IPS DF 6.9 (cell line): ENCODE measurements at regions not wholly inside any gene's neighbourhood (a gene's known extent, or its start where the extent isn't known, plus 50 kb on each side); places are given as distances from the start of the nearest gene placed in this dataset.
"Not testable (repeated sequence)": the region's sequence is repeated elsewhere in the genome, so short reads cannot be mapped to it uniquely, and the experiment has no call there.

Source experiments
- DNase-seq: peaks from one replicate; pipeline ENCODE4 v3.0.0-alpha.2; 2013; ENCODE audit warnings: low read depth, low spot score
- H3K27ac ChIP-seq: one replicate; pipeline ENCODE4 v1.5.1; 2013; ENCODE audit warnings: low read length, control low read depth
- H3K27me3 ChIP-seq: 2 replicates; pipeline ENCODE4 v1.6.1; 2013; ENCODE audit warnings: mild to moderate bottlenecking, low read length; ENCODE audit not compliant: control insufficient read depth, insufficient read depth
- H3K36me3 ChIP-seq: 2 replicates; pipeline ENCODE4 v1.6.1; 2013; ENCODE audit warnings: low read length; ENCODE audit not compliant: control insufficient read depth, insufficient read depth
- H3K4me1 ChIP-seq: 2 replicates; pipeline ENCODE4 v1.6.1; 2013; ENCODE audit warnings: low read length; ENCODE audit not compliant: control insufficient read depth, insufficient read depth
- H3K4me3 ChIP-seq: 2 replicates; pipeline ENCODE4 v1.5.1; 2013; ENCODE audit warnings: mild to moderate bottlenecking, low read length
- H3K9me3 ChIP-seq: 2 replicates; pipeline ENCODE4 v1.6.1; 2013; ENCODE audit warnings: low read length, inconsistent platforms; ENCODE audit not compliant: control insufficient read depth, insufficient read depth
- WGBS: extraction: QIAGEN DNeasy Blood & Tissue Kit; methylation state at CpG from one replicate; pipeline ENCODE4 v1.1.7; 2013; ENCODE audit warnings: mixed read lengths, missing lambda C conversion rate; ENCODE audit not compliant: insufficient read length, insufficient coverage; 5-methylcytosine and 5-hydroxymethylcytosine counted together

DNA sequence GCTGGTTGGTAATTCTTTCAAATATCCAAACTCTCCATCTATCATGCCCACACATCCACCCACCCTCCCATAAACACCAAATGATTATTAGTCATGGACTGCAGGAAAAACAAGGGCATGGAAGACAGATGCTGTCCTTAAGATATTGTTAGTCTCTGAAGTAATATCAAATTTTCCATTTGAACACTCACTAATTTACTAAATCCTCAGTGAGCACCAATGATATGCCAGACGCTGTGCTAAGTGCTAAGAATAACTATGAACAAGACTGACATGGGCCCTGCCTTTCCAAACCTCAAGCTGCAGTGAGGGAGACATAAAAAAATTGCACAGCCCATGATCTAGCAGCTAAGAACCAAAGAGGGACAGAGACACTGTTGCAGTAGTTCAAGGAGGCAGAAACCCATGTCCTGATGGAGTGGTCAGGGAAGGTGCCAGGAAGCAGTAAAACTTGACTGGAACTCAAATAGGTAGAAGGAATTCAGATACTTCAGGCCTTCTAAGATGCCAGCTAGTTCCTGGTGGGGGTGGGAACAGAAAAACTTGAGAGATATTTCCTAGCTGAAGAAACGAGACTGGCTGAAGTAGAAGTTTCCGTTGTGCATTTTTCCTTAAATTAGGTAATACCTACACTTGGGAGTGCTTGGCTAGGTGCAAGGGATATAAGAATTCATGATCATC is 182.1 kb downstream of the OSR1 start:
- no peaks in the 10 kb centered on the region for H3K36me3 ChIP-seq
- no peaks in the 10 kb centered on the region for H3K9me3 ChIP-seq
- no peak overlapping the region for H3K27ac ChIP-seq
- no peaks in the 10 kb centered on the region; the same call in 1 of the 2 replicates for H3K4me1 ChIP-seq
- no peaks in the 10 kb centered on the region for H3K27me3 ChIP-seq
- no CpG with 5 or more reads among the region's 3 CpGs for WGBS
- no peak overlapping the region for H3K4me3 ChIP-seq
- DNase-seq: no peak

GRCh38 chr2:19174176-19174575 is 184.2 kb downstream of the OSR1 start:
- DNase-seq: no peak
- no peaks in the 10 kb centered on the region for H3K9me3 ChIP-seq
- H3K4me3 ChIP-seq: no peak overlapping the region
- H3K27me3 ChIP-seq: no peaks in the 10 kb centered on the region
- H3K4me1 ChIP-seq: no peaks in the 10 kb centered on the region; the same call in 1 of the 2 replicates
- H3K36me3 ChIP-seq: no peaks in the 10 kb centered on the region
- H3K27ac ChIP-seq: no peak overlapping the region
- no CpG with 5 or more reads among the region's 2 CpGs for WGBS

GRCh38 chr2:19171409-19171808 is 187.0 kb downstream of the OSR1 start:
- Histone ChIP-seq H3K4me3 (no peak overlapping the region), H3K9me3 (no peaks in the 10 kb centered on the region), H3K27ac (no peak overlapping the region), H3K27me3 (no peaks in the 10 kb centered on the region), H3K36me3 (no peaks in the 10 kb centered on the region), H3K4me1 (no peaks in the 10 kb centered on the region; the same call in 1 of the 2 replicates)
- no CpG with 5 or more reads among the region's 1 CpG for WGBS
- no peak for DNase-seq

- no peaks in the 10 kb centered on the region for H3K9me3 ChIP-seq
- H3K27me3 ChIP-seq: no peaks in the 10 kb centered on the region
- H3K36me3 ChIP-seq: no peaks in the 10 kb centered on the region
- no peak overlapping the region for H3K27ac ChIP-seq
- no CpG with 5 or more reads among the region's 2 CpGs for WGBS
- H3K4me1 ChIP-seq: no peaks in the 10 kb centered on the region; the same call in 1 of the 2 replicates
- no peak for DNase-seq
- no peak overlapping the region for H3K4me3 ChIP-seq
Observed at GRCh38 chr2:19169134-19169768, 189.2 kb downstream of the OSR1 start.

GRCh38 chr2:19164099-19164498 is 194.3 kb downstream of the OSR1 start:
- not testable (repeated sequence) for H3K9me3 ChIP-seq, H3K27me3 ChIP-seq, H3K36me3 ChIP-seq, H3K4me1 ChIP-seq, H3K27ac ChIP-seq, DNase-seq, H3K4me3 ChIP-seq
- no CpG with 5 or more reads among the region's 9 CpGs for WGBS

- Histone ChIP-seq H3K4me3 (no peak overlapping the region), H3K4me1 (no peaks in the 10 kb centered on the region), H3K27me3 (no peaks in the 10 kb centered on the region), H3K27ac (no peak overlapping the region), H3K36me3 (no peaks in the 10 kb centered on the region), H3K9me3 (no peaks in the 10 kb centered on the region; the same call in 1 of the 2 replicates)
- DNase-seq: no peak
- no CpG with 5 or more reads among the region's 4 CpGs for WGBS
Observed at GRCh38 chr2:19158896-19159295, 199.5 kb downstream of the OSR1 start.

DNA sequence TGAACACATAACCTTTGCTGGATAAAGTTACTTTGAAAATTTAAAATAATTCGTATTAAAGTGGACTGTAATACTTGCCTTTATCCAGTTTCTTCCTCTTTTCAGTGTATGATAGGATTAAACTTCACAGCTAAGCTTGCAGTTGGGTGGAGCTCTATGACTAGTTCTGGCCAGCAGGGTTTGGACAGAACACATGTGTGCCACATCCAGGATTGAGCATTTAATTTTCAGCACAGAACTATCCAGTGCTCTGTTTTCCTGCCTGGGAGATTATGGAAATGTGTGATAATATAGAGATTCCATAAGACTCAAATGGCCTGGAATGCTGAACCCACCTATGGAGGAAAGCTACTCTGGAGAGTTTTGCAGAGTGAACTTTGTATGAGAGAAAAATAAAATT is 200.2 kb downstream of the OSR1 start:
- Histone ChIP-seq H3K4me1 (no peaks in the 10 kb centered on the region), H3K36me3 (no peaks in the 10 kb centered on the region), H3K4me3 (no peak overlapping the region), H3K27me3 (no peaks in the 10 kb centered on the region), H3K27ac (no peak overlapping the region), H3K9me3 (no peaks in the 10 kb centered on the region; the same call in 1 of the 2 replicates)
- WGBS: no CpG with 5 or more reads among the region's 1 CpG
- no peak for DNase-seq

GRCh38 chr2:19156646-19157045 is 201.8 kb downstream of the OSR1 start:
- Histone ChIP-seq H3K36me3 (no peaks in the 10 kb centered on the region), H3K9me3 (no peaks in the 10 kb centered on the region; the same call in 1 of the 2 replicates), H3K4me1 (no peaks in the 10 kb centered on the region), H3K27ac (no peak overlapping the region), H3K27me3 (no peaks in the 10 kb centered on the region), H3K4me3 (no peak overlapping the region)
- DNase-seq: no peak
- WGBS: no CpG with 5 or more reads among the region's 1 CpG

GRCh38 chr2:19150726-19151125 is 207.7 kb downstream of the OSR1 start:
- H3K27ac ChIP-seq: no peak overlapping the region
- WGBS: no CpG with 5 or more reads among the region's 2 CpGs
- peaks cover 2% of the 10 kb centered on the region; the same call in 1 of the 2 replicates for H3K36me3 ChIP-seq
- no peaks in the 10 kb centered on the region for H3K4me1 ChIP-seq
- no peak for DNase-seq
- peaks cover 7% of the 10 kb centered on the region for H3K9me3 ChIP-seq
- H3K27me3 ChIP-seq: no peaks in the 10 kb centered on the region
- no peak overlapping the region for H3K4me3 ChIP-seq

GRCh38 chr2:19146867-19147266 is 211.6 kb downstream of the OSR1 start:
- Histone ChIP-seq H3K36me3 (peaks cover 2% of the 10 kb centered on the region; the same call in 1 of the 2 replicates), H3K4me3 (no peak overlapping the region), H3K27me3 (no peaks in the 10 kb centered on the region), H3K9me3 (peaks cover 7% of the 10 kb centered on the region), H3K4me1 (no peaks in the 10 kb centered on the region), H3K27ac (no peak overlapping the region)
- WGBS: 100% methylated on average over 1 of the region's 1 CpG
- DNase-seq: no peak
